ENCODE measurements at regions not wholly inside any gene's neighbourhood (a gene's known extent, or its start where the extent isn't known, plus 50 kb on each side); places are given as distances from the start of the nearest gene placed in this dataset.

DNA sequence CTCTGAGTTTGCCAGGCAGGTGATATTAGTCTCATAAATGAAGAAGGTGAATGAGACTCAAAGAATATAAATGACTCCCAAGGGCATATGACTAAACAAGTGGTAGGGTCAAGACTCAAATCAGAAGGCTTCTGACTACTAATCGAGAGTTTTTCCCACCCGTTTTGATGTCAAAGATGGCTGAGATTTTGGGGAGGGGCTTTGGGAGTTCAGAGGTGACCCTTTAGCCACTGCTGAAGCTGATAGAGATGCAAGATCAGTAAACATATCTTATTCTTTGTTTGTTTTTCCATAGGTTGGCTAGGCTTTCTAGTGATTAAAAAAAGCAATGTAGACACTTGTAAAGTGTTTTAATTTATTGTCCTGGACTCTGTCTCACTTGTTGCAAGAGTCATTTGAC is 239.6 kb upstream of the PLEKHG7 start:
- Histone ChIP-seq H3K9me3 (ENCODE audit: low read depth, low read length) (no peaks in the 10 kb centered on the region), H3K4me1 (ENCODE audit: insufficient read depth, low read length) (no peaks in the 10 kb centered on the region), H3K27ac (ENCODE audit: low read depth, low read length) (no peak overlapping the region), H4K20me1 (ENCODE audit: insufficient read depth, low read length) (no peaks in the 10 kb centered on the region), H3K36me3 (ENCODE audit: insufficient read depth, low read length) (no peaks in the 10 kb centered on the region), H2AFZ (ENCODE audit: low read length) (no peak overlapping the region), H3K4me2 (ENCODE audit: insufficient read depth, low read length) (no peak overlapping the region), H3K27me3 (ENCODE audit: insufficient read depth, low read length) (no peaks in the 10 kb centered on the region), H3K79me2 (ENCODE audit: insufficient read depth, low read length) (no peaks in the 10 kb centered on the region), H3K4me3 (ENCODE audit: insufficient read depth, low read length) (no peak overlapping the region)
- TF ChIP-seq, protein P1, sequence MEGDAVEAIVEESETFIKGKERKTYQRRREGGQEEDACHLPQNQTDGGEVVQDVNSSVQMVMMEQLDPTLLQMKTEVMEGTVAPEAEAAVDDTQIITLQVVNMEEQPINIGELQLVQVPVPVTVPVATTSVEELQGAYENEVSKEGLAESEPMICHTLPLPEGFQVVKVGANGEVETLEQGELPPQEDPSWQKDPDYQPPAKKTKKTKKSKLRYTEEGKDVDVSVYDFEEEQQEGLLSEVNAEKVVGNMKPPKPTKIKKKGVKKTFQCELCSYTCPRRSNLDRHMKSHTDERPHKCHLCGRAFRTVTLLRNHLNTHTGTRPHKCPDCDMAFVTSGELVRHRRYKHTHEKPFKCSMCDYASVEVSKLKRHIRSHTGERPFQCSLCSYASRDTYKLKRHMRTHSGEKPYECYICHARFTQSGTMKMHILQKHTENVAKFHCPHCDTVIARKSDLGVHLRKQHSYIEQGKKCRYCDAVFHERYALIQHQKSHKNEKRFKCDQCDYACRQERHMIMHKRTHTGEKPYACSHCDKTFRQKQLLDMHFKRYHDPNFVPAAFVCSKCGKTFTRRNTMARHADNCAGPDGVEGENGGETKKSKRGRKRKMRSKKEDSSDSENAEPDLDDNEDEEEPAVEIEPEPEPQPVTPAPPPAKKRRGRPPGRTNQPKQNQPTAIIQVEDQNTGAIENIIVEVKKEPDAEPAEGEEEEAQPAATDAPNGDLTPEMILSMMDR (IDR thresholded peaks at IDR 0.05; ENCODE audit: extremely low read depth, low read depth, low read length), result no peak
- DNase-seq (ENCODE audit: insufficient read length, low spot score, missing footprints), result no peak

DNA sequence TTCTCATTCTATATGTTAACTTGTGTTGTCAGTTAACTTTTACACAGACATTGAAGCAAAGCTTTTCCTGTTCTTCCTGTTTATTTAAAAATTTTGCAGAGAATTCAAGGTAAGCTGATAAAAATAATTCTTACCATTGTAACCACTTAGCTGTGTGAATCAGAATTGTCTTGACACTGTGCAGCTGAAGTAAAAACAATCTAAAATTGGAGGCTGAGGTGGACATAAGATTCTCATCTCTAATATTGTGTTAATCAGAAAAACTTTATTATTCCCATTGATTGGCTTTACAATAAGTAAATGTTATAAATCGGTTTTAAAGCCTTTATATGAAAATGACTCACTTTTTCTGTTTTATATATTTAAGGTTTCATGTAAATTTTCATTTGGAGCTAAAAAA is 240.3 kb upstream of the PLEKHG7 start:
- H3K79me2 ChIP-seq (ENCODE audit: insufficient read depth, low read length), result no peaks in the 10 kb centered on the region
- no peak for DNase-seq (ENCODE audit: insufficient read length, low spot score, missing footprints)
- H3K4me2 ChIP-seq (ENCODE audit: insufficient read depth, low read length), result no peak overlapping the region
- no peak overlapping the region for H3K27ac ChIP-seq (ENCODE audit: low read depth, low read length)
- no peak overlapping the region for H2AFZ ChIP-seq (ENCODE audit: low read length)
- no peaks in the 10 kb centered on the region for H3K36me3 ChIP-seq (ENCODE audit: insufficient read depth, low read length)
- H3K9me3 ChIP-seq (ENCODE audit: low read depth, low read length), result no peaks in the 10 kb centered on the region
- no peaks in the 10 kb centered on the region for H4K20me1 ChIP-seq (ENCODE audit: insufficient read depth, low read length)
- H3K4me1 ChIP-seq (ENCODE audit: insufficient read depth, low read length), result no peaks in the 10 kb centered on the region
- H3K4me3 ChIP-seq (ENCODE audit: insufficient read depth, low read length), result no peak overlapping the region
- TF ChIP-seq, protein P1 (IDR thresholded peaks at IDR 0.05; ENCODE audit: extremely low read depth, low read depth, low read length), result no peak
- H3K27me3 ChIP-seq (ENCODE audit: insufficient read depth, low read length), result no peaks in the 10 kb centered on the region

DNA sequence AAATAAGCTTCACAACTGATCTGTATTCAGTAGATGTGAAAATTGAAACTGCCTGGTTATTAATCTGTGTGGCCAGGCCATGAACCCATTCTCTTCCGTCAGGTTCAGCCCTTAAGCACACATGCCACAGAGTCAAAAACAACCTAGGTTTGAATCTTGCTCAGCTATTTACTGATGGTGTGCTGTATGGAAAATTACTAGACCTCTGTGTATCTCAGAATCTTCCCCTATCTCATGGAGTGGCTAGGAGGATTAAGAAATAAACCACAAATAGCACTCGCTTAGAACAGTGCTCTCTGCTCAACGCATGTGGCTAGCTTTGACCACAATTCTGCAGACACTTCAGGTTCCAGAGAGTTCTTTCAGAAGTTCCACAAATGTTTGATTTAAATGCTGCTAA is 240.7 kb upstream of the PLEKHG7 start:
- TF ChIP-seq, protein P1 (IDR thresholded peaks at IDR 0.05; ENCODE audit: extremely low read depth, low read depth, low read length), result no peak
- no peak for DNase-seq (ENCODE audit: insufficient read length, low spot score, missing footprints)
- no peaks in the 10 kb centered on the region for H4K20me1 ChIP-seq (ENCODE audit: insufficient read depth, low read length)
- no peaks in the 10 kb centered on the region for H3K79me2 ChIP-seq (ENCODE audit: insufficient read depth, low read length)
- H3K27me3 ChIP-seq (ENCODE audit: insufficient read depth, low read length), result no peaks in the 10 kb centered on the region
- no peak overlapping the region for H2AFZ ChIP-seq (ENCODE audit: low read length)
- H3K36me3 ChIP-seq (ENCODE audit: insufficient read depth, low read length), result no peaks in the 10 kb centered on the region
- no peaks in the 10 kb centered on the region for H3K4me1 ChIP-seq (ENCODE audit: insufficient read depth, low read length)
- no peak overlapping the region for H3K4me2 ChIP-seq (ENCODE audit: insufficient read depth, low read length)
- no peak overlapping the region for H3K4me3 ChIP-seq (ENCODE audit: insufficient read depth, low read length)
- H3K27ac ChIP-seq (ENCODE audit: low read depth, low read length), result no peak overlapping the region
- no peaks in the 10 kb centered on the region for H3K9me3 ChIP-seq (ENCODE audit: low read depth, low read length)

DNA sequence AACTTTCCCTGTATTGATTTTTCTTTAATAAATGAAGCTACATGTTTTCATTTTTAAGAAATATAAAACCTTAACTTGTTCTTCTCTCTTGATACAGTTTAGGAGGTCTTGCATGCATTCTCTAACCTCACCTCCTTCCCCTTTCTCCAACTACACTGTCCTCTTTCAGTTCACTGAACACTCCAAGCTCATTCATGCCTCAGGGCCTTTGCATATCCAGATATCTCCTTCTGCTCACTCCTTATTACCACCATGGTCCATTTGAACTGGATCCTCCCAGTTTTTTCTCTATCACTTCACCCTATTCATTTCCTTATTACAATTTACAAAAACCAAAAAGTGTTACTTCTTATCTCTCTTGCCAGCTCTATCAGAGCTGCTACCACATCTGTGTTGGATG is 242.9 kb upstream of the PLEKHG7 start:
- Histone ChIP-seq H2AFZ (ENCODE audit: low read length) (no peak overlapping the region), H3K4me3 (ENCODE audit: insufficient read depth, low read length) (no peak overlapping the region), H3K4me1 (ENCODE audit: insufficient read depth, low read length) (no peaks in the 10 kb centered on the region), H3K27me3 (ENCODE audit: insufficient read depth, low read length) (no peaks in the 10 kb centered on the region), H3K27ac (ENCODE audit: low read depth, low read length) (no peak overlapping the region), H3K36me3 (ENCODE audit: insufficient read depth, low read length) (no peaks in the 10 kb centered on the region), H3K79me2 (ENCODE audit: insufficient read depth, low read length) (no peaks in the 10 kb centered on the region), H3K4me2 (ENCODE audit: insufficient read depth, low read length) (no peak overlapping the region), H4K20me1 (ENCODE audit: insufficient read depth, low read length) (no peaks in the 10 kb centered on the region), H3K9me3 (ENCODE audit: low read depth, low read length) (no peaks in the 10 kb centered on the region)
- TF ChIP-seq, protein P1 (IDR thresholded peaks at IDR 0.05; ENCODE audit: extremely low read depth, low read depth, low read length), result no peak
- DNase-seq (ENCODE audit: insufficient read length, low spot score, missing footprints), result no peak

Data from osteoblast (primary cell).